ENCODE measurements at regions not wholly inside any gene's neighbourhood (a gene's known extent, or its start where the extent isn't known, plus 50 kb on each side); places are given as distances from the start of the nearest gene placed in this dataset.

DNA sequence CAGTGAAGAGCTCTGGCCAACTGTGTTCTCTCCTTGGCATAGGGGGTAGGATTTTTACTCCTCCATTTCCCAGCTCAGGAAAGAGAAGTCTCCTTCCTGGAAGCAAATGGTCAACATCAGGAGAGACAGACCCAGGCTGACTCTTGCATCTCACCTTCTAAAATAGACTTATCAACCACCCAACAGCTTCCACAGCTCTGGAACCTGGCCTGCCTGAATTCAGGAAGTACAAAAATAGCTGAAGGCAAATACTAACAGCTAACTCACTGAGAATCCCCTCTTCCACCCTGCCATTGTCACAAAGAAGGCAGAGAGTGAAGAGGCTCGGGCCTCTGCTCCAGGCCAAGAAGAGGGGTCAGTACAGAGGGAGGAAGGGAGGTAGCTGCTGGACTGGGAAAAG lies 213.6 kb downstream of the NXPE2 start:
- TF ChIP-seq, protein P1, sequence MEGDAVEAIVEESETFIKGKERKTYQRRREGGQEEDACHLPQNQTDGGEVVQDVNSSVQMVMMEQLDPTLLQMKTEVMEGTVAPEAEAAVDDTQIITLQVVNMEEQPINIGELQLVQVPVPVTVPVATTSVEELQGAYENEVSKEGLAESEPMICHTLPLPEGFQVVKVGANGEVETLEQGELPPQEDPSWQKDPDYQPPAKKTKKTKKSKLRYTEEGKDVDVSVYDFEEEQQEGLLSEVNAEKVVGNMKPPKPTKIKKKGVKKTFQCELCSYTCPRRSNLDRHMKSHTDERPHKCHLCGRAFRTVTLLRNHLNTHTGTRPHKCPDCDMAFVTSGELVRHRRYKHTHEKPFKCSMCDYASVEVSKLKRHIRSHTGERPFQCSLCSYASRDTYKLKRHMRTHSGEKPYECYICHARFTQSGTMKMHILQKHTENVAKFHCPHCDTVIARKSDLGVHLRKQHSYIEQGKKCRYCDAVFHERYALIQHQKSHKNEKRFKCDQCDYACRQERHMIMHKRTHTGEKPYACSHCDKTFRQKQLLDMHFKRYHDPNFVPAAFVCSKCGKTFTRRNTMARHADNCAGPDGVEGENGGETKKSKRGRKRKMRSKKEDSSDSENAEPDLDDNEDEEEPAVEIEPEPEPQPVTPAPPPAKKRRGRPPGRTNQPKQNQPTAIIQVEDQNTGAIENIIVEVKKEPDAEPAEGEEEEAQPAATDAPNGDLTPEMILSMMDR (optimal IDR thresholded peaks at IDR 0.05 in 1 of 3, IDR thresholded peaks at IDR 0.05 in 1 of 3, conservative IDR thresholded peaks at IDR 0.05 in 1 of 3; ENCODE audit: extremely low read depth in 1 of 3, insufficient read depth in 2 of 3, low read length in 3 of 3), result no peak
- TF ChIP-seq EZH2 (IDR thresholded peaks at IDR 0.05; ENCODE audit: low read length), result no peak

Data from keratinocyte (primary cell).